Left renal cortex interstitium (tissue), 4 donors: ENCODE measurements at regions not wholly inside any gene's neighbourhood (a gene's known extent, or its start where the extent isn't known, plus 50 kb on each side); places are given as distances from the start of the nearest gene placed in this dataset.
"Not testable (repeated sequence)": the region's sequence is repeated elsewhere in the genome, so short reads cannot be mapped to it uniquely, and the experiment has no call there.

Experiments
- DNase-seq, 4 donors: peaks; one replicate each; pipeline ENCODE4 v3.0.0-alpha.2; 2013; ENCODE audit warnings: low read depth in 4 of 4, low spot score in 2 of 4, missing footprints in 1 of 4

- DNase-seq = no peak
These were observed 1164.5 kb upstream of the CITED2 start for GRCh38 chr6:140538926-140539325.

DNA sequence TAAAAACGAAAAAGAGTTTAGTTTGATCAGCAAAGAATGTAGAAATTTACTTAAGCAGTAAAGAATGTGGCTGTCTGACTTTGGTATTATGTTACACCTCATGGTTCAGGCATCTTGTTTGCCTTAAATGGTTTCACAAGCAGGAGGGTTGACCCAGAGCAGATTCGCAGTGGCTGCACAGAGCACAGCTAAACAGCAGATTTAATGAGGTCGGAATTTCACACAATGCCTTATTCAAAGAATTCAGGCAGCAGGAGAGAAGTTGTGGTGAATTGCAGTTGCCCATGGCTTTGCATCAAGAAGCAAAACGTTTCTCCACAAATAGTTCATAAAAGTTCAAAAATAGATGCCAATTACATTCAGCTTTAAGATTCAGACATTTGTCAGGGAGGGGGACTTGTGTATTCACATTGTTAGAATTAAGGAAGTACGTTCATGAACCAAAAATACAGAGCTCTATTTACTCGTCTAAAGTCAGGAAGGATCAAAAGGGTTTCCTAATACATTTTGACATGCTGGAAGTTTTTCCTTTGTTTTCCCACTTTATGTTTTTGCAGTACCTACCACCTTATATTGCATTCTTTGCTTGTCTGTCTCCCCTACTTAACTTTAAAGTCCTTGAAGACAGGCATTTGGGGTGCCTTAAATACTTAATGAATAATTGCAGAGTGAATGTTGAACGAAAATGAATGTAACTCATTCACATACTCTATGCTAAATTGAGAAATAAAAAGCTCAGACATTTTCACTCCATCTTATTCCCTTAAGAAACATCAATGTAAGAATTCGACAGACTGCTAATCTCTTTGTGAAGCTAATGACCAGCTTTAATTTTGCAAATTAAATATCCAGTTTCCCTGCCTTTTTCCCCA lies 1163.6 kb upstream of the CITED2 start:
- peak; percentile 22 to 53 (median 47) for DNase-seq

DNA sequence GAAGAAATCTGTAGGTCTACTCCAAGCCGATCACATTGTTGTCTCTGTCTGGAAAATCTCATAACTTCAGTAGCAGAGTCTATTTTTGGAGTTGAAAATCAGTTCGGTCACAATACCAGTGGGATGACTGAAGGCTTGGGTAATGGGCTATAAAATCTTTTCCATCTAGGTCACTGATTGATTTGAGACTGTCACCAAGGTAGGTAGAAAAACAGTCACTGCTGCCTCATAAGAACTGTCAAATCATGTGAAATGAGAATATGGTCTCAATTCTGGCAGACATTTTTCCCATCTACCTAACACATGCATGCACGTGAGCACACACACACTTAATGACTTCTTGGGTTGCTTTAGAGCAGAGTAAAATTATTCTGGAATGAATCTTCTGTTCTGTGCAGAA lies 1162.8 kb upstream of the CITED2 start:
- peak in 1 of 4 donors; percentile 5 for DNase-seq

DNA sequence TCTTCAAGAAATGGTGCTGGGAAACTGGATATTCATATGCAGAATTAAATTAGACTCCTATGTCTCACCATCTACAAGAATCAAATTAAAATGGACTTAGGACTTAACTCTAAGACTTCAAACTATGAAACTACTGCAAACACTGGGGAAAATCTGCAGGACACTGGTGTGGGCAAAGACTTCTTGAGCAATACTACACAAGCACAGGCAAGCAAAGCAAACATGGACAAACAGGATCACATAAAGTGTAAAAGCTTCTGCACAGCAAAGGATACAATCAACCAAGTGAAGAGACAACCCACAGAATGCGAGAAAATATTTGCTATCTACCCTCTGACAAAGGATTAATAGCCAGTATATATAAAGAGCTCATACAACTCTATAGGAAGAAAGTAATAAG lies 1161.1 kb upstream of the CITED2 start:
- no peak for DNase-seq

DNA sequence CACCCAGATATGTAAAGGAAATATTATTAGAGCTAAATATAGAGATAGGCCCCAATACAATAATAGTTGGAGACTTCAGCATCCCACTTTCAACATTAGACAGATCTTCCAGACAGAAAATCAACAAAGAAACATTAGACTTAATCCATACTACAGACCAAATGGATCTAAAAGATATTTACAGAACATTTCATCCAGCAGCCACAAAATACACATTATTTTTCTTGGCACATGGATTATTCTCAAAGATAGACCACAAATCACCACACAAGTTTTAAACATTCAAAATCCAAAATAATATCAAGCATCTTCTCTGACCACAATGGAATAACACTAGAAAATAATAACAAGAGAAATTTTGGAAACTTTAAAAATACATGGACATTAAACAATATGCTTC lies 1159.1 kb upstream of the CITED2 start:
- DNase-seq = no peak

GRCh38 chr6:140504776-140505175 lies 1130.3 kb upstream of the CITED2 start:
- no peak for DNase-seq

DNA sequence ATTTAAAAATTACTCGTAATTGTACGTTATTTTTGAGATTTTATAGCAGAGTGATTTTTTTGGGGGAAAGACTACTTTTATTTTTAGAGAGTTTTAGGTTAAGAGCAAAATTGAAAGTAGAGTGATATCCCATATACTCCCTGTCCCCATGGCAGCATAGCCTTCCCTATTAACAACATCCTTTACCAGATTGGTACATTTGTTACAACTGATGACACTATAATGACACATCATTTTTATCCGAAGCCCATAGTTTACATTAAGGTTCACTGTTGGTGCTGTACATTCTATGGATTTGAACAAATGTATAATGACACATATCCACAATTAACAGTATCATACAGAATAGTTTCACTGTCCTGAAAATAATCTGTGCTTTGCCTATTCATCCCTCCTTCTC lies 1126.4 kb upstream of the CITED2 start:
- DNase-seq = no peak

GRCh38 chr6:140499607-140500006 lies 1125.2 kb upstream of the CITED2 start:
- no peak for DNase-seq

GRCh38 chr6:140494321-140495108 lies 1120.1 kb upstream of the CITED2 start:
- DNase-seq = no peak

- DNase-seq = not testable (repeated sequence)
These were observed 1119.0 kb upstream of the CITED2 start for GRCh38 chr6:140493470-140493869.

GRCh38 chr6:140490081-140490480 lies 1115.6 kb upstream of the CITED2 start:
- no peak for DNase-seq

DNA sequence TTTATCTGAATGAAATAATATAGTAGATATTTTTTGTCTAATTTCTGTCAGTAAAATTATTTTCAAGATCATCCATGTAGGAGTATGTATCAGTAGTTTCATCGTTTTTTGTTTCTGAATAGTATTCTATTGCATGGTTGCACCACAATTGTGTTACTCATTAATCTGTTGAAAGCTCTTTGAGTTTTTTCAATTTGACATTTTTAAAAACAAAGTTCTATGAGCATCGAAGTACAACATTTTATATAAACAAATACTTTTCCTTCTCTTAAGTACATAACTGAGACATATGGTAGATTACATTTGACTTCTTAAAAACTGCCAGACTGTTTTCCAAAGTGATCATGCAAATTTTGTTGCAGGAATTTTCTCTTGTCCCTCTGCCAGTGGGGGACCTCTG lies 1113.1 kb upstream of the CITED2 start:
- no peak for DNase-seq

GRCh38 chr6:140486450-140487361 lies 1112.3 kb upstream of the CITED2 start:
- no peak for DNase-seq

GRCh38 chr6:140485740-140486449 lies 1111.4 kb upstream of the CITED2 start:
- DNase-seq = no peak

- no peak for DNase-seq
These were observed 1106.4 kb upstream of the CITED2 start for GRCh38 chr6:140480852-140481251.

GRCh38 chr6:140478631-140479030 lies 1104.2 kb upstream of the CITED2 start:
- DNase-seq = no peak

- no peak for DNase-seq
These were observed 1100.6 kb upstream of the CITED2 start for GRCh38 chr6:140475086-140475485.

GRCh38 chr6:140464720-140465119 lies 1090.3 kb upstream of the CITED2 start:
- no peak for DNase-seq

DNA sequence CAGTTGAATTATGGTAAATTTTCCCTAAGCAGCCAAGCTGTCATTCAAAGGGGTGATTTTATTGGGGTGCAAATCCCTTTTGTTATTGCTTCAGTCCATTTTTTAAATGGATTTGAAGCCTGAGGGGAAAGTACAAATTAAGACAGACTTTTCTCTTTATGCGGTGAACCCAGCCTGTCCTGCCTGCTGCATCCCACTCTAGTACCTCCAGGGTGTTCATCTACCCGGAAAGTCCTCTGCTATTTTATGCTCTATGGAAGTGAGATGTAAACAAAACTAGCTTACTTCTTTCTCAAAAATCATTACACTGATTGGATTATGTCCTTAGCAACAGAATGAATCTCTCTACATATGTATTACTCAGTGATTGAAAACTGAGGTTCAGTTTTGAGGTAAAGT lies 1088.9 kb upstream of the CITED2 start:
- no peak for DNase-seq
